DOHH2 (cell line): ENCODE measurements at regions not wholly inside any gene's neighbourhood (a gene's known extent, or its start where the extent isn't known, plus 50 kb on each side); places are given as distances from the start of the nearest gene placed in this dataset.

Experiments
- H3F3A ChIP-seq: fragments of 200-600 bp; sonication (generic), shearing (Covaris generic); 2 replicates; pipeline ENCODE4 v1.6.0; 2016; ENCODE audit warnings: antibody characterized with exemption, mild to moderate bottlenecking; ENCODE audit not compliant: control insufficient read depth, insufficient read depth
- H3K27ac ChIP-seq: fragments of 200-600 bp; sonication (generic); 2 replicates; pipeline ENCODE4 v1.5.1; 2014; ENCODE audit warnings: low read depth, mild to moderate bottlenecking, low read length, moderate library complexity
- H3K27me3 ChIP-seq: fragments of 200-600 bp; sonication (generic); 2 replicates; pipeline ENCODE4 v1.6.1; 2014; ENCODE audit warnings: mild to moderate bottlenecking, low read length, mixed read lengths; ENCODE audit not compliant: control insufficient read depth
- H3K36me3 ChIP-seq: fragments of 200-600 bp; sonication (generic); 2 replicates; pipeline ENCODE4 v1.6.1; 2014; ENCODE audit warnings: mild to moderate bottlenecking, low read length, moderate library complexity, mixed read lengths; ENCODE audit not compliant: control insufficient read depth
- H3K4me1 ChIP-seq: fragments of 200-600 bp; sonication (generic); 2 replicates; pipeline ENCODE4 v1.6.1; 2014; ENCODE audit warnings: mild to moderate bottlenecking, low read length, mixed read lengths; ENCODE audit not compliant: control insufficient read depth
- H3K4me2 ChIP-seq: fragments of 200-600 bp; sonication (generic); 2 replicates; pipeline ENCODE4 v1.6.0; 2014; ENCODE audit warnings: mild to moderate bottlenecking, low read length, moderate library complexity
- H3K4me3 ChIP-seq: fragments of 200-600 bp; sonication (generic); 2 replicates; pipeline ENCODE4 v1.5.1; 2014; ENCODE audit warnings: mild to moderate bottlenecking, low read length, mixed read lengths
- H3K79me2 ChIP-seq: fragments of 200-600 bp; sonication (generic); 2 replicates; pipeline ENCODE4 v1.6.1; 2014; ENCODE audit warnings: mild to moderate bottlenecking, low read length, mixed read lengths; ENCODE audit not compliant: control insufficient read depth
- H3K9me2 ChIP-seq: fragments of 200-600 bp; sonication (generic); replicated peaks from 2 replicates; pipeline ENCODE4 v1.6.1; 2014; ENCODE audit warnings: mild to moderate bottlenecking, low read length, mixed read lengths; ENCODE audit not compliant: control insufficient read depth
- H3K9me3 ChIP-seq: fragments of 200-600 bp; sonication (generic); 2 replicates; pipeline ENCODE4 v1.6.1; 2014; ENCODE audit warnings: antibody characterized with exemption, low read length, mixed read lengths; ENCODE audit not compliant: control insufficient read depth, insufficient read depth
- H4K20me1 ChIP-seq: fragments of 200-600 bp; sonication (generic); 2 replicates; pipeline ENCODE4 v1.6.0; 2014; ENCODE audit warnings: low read depth, mild to moderate bottlenecking, antibody characterized with exemption, low read length, moderate library complexity; ENCODE audit not compliant: control insufficient read depth, insufficient read depth
- EZH2phosphoT487 ChIP-seq: fragments of 200-600 bp; sonication (generic); IDR thresholded peaks from 2 replicates; pipeline ENCODE4 v1.6.1; 2017; ENCODE audit warnings: borderline replicate concordance, mild to moderate bottlenecking, antibody characterized with exemption, low read length, moderate library complexity, mixed read lengths
- TF ChIP-seq, protein P1 (sequence below): fragments of 200-600 bp; sonication (generic); IDR thresholded peaks from one replicate; pipeline ENCODE4 v1.5.1; 2014; ENCODE audit warnings: antibody characterized with exemption, mild to moderate bottlenecking, low read depth, low read length; ENCODE audit not compliant: poor library complexity, severe bottlenecking

DNA sequence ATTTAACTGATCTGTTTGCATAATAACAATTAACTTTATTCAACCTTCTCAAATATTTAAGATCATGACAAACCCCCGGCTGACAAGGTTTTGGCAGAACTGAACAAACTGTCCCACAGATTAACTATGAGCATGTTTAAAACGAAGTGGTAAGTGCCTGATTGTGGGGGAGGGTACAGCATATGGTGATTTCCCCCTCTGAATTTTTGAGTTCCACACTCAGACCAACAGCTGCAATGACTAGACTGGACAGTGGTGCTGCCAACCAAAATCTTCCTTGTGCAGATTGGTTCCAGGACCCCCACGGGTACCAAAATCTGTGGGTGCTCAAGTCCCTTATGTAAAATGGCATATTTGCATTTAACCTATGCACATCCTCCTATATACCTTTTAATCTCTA lies 449.5 kb downstream of the SHQ1 start:
- Histone ChIP-seq H3K79me2 (peaks cover 96% of the 10 kb centered on the region), H3K9me2 (no peaks in the 10 kb centered on the region), H3K27ac (no peak overlapping the region), H3K4me1 (0 out of 2 replicates have a peak, but pooled peaks cover under 1% of the 10 kb centered on the region), H3K4me3 (no peak overlapping the region), H3K27me3 (no peaks in the 10 kb centered on the region), H3K36me3 (no peaks in the 10 kb centered on the region), H4K20me1 (peaks cover 23% of the 10 kb centered on the region), H3K9me3 (no peaks in the 10 kb centered on the region), H3K4me2 (no peak overlapping the region), H3F3A (no peaks in the 10 kb centered on the region)
- TF ChIP-seq, protein P1, sequence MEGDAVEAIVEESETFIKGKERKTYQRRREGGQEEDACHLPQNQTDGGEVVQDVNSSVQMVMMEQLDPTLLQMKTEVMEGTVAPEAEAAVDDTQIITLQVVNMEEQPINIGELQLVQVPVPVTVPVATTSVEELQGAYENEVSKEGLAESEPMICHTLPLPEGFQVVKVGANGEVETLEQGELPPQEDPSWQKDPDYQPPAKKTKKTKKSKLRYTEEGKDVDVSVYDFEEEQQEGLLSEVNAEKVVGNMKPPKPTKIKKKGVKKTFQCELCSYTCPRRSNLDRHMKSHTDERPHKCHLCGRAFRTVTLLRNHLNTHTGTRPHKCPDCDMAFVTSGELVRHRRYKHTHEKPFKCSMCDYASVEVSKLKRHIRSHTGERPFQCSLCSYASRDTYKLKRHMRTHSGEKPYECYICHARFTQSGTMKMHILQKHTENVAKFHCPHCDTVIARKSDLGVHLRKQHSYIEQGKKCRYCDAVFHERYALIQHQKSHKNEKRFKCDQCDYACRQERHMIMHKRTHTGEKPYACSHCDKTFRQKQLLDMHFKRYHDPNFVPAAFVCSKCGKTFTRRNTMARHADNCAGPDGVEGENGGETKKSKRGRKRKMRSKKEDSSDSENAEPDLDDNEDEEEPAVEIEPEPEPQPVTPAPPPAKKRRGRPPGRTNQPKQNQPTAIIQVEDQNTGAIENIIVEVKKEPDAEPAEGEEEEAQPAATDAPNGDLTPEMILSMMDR, result no peak
- no peak for TF ChIP-seq EZH2phosphoT487

DNA sequence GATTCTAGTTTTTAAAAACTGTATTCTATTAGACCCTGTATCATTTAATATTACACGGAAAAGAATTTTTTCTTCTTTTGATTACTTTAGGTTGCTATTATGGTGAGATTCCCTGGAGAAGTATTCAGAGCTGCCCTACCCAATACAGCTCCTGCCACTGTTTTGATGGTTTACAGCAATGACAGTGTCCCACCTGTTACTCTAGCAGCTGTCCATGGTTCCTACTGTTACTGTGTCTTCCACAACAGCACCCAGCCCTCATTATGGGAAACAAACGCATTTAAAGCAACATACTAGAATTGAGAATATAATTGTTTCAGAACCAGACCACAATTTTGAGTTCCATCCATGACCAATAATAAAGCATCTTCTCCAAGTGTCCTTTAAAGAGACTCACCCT lies 450.7 kb downstream of the SHQ1 start:
- Histone ChIP-seq H3F3A (no peaks in the 10 kb centered on the region), H3K27ac (no peak overlapping the region), H3K9me3 (no peaks in the 10 kb centered on the region), H3K27me3 (no peaks in the 10 kb centered on the region), H3K79me2 (peaks cover 96% of the 10 kb centered on the region), H4K20me1 (peaks cover 18% of the 10 kb centered on the region), H3K4me3 (no peak overlapping the region), H3K4me2 (no peak overlapping the region), H3K4me1 (0 out of 2 replicates have a peak, but pooled peaks cover 3% of the 10 kb centered on the region), H3K36me3 (no peaks in the 10 kb centered on the region), H3K9me2 (no peaks in the 10 kb centered on the region)
- TF ChIP-seq EZH2phosphoT487, result no peak
- TF ChIP-seq, protein P1, result no peak

DNA sequence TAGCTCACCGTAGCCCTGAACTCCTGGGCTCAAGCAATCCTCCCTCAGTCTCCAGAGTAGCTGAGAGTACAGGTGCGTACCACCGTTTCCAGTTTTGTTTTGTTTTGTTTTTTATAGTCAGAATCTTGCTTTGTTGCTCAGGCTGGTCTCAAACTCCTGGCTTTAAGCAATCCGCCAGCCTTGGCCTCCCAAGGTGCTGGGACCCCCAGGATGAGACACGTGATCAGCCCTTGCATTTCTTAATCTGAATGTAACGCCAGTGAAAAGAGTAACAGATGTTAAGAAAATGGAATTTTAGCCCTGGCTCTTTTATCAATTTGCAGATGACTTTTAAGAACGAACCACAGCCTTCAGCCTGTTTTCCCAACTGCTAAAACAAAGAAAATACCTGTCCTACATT lies 451.3 kb downstream of the SHQ1 start:
- TF ChIP-seq EZH2phosphoT487, result no peak
- TF ChIP-seq, protein P1, result no peak
- Histone ChIP-seq H3K36me3 (no peaks in the 10 kb centered on the region), H3K9me2 (no peaks in the 10 kb centered on the region), H4K20me1 (peaks cover 16% of the 10 kb centered on the region), H3K27ac (no peak overlapping the region), H3F3A (no peaks in the 10 kb centered on the region), H3K4me1 (0 out of 2 replicates have a peak, but pooled peaks cover 3% of the 10 kb centered on the region), H3K27me3 (no peaks in the 10 kb centered on the region), H3K4me2 (no peak overlapping the region), H3K9me3 (no peaks in the 10 kb centered on the region), H3K4me3 (no peak overlapping the region), H3K79me2 (peaks cover 96% of the 10 kb centered on the region)
